NCI-H2107 (cell line): ENCODE measurements at regions not wholly inside any gene's neighbourhood (a gene's known extent, or its start where the extent isn't known, plus 50 kb on each side); places are given as distances from the start of the nearest gene placed in this dataset.
"Not testable (repeated sequence)": the region's sequence is repeated elsewhere in the genome, so short reads cannot be mapped to it uniquely, and the experiment has no call there.

Experiments
- DNase-seq: peaks from one replicate; lab custom pipeline; 2025; lab: John Stamatoyannopoulos, UW

- DNase-seq, result no peak
Measured at GRCh38 chr14:94833633-94834032, 63.7 kb upstream of the GSC start.

- DNase-seq, result no peak
Measured at GRCh38 chr14:94831085-94831484, 61.2 kb upstream of the GSC start.

GRCh38 chr14:94827711-94828447, 58.0 kb upstream of the GSC start:
- no peak for DNase-seq

- no peak for DNase-seq
Measured at GRCh38 chr14:94826774-94827173, 56.9 kb upstream of the GSC start.

GRCh38 chr14:94823556-94824341, 53.8 kb upstream of the GSC start:
- no peak for DNase-seq

- DNase-seq, result no peak
Measured at GRCh38 chr14:94821705-94822104, 51.8 kb upstream of the GSC start.

- not testable (repeated sequence) for DNase-seq
Measured at GRCh38 chr14:94820932-94821331, 51.0 kb upstream of the GSC start.
